ENCODE measurements at regions not wholly inside any gene's neighbourhood (a gene's known extent, or its start where the extent isn't known, plus 50 kb on each side); places are given as distances from the start of the nearest gene placed in this dataset.

- Histone ChIP-seq H3K36me3 (no peaks in the 10 kb centered on the region), H3K4me3 (no peak overlapping the region), H3K9me3 (peaks cover 0 to 10% (median 0%) of the 10 kb centered on the region in 11 donors), H3K27me3 (no peaks in the 10 kb centered on the region), H3K27ac (no peak overlapping the region), H3K4me1 (peaks cover 1 to 19% (median 10%) of the 10 kb centered on the region in 9 donors)
- 94% methylated on average over 14 of the region's 14 CpGs for WGBS, 2 donors
- ATAC-seq = no peak
- DNase-seq = no peak
- intact Hi-C loops (cut with DNase I) = no loop called here
- no peak for TF ChIP-seq CTCF (IDR thresholded peaks at IDR 0.05)
Measured at GRCh38 chr10:4257939-4258465, 473.0 kb upstream of the KLF6 start.

- intact Hi-C loops (cut with DNase I) = no loop called here
- 95 to 99% methylated on average over 2 of the region's 2 CpGs for WGBS, 2 donors
- TF ChIP-seq CTCF (IDR thresholded peaks at IDR 0.05) = no peak
- no peak overlapping the region for H3K27ac ChIP-seq
- H3K27me3 ChIP-seq = no peaks in the 10 kb centered on the region
- H3K4me1 ChIP-seq = peaks cover 0 to 19% (median 10%) of the 10 kb centered on the region in 9 donors
- peaks cover 0 to 10% (median 0%) of the 10 kb centered on the region in 11 donors for H3K9me3 ChIP-seq
- no peak for ATAC-seq
- no peak for DNase-seq
- no peak overlapping the region for H3K4me3 ChIP-seq
- H3K36me3 ChIP-seq = no peaks in the 10 kb centered on the region
Measured at GRCh38 chr10:4256971-4257370, 472.0 kb upstream of the KLF6 start.

- Histone ChIP-seq H3K27me3 (no peaks in the 10 kb centered on the region), H3K9me3 (peaks cover 0 to 10% (median 0%) of the 10 kb centered on the region in 11 donors), H3K4me1 (peaks cover 0 to 14% (median 6%) of the 10 kb centered on the region in 9 donors), H3K27ac (no peak overlapping the region), H3K36me3 (no peaks in the 10 kb centered on the region), H3K4me3 (no peak overlapping the region)
- WGBS, 2 donors = 84 to 90% methylated on average over 3 of the region's 3 CpGs
- intact Hi-C loops (cut with DNase I) = no loop called here
- ATAC-seq (no peak), DNase-seq (no peak)
- TF ChIP-seq CTCF (IDR thresholded peaks at IDR 0.05) = no peak
Measured at GRCh38 chr10:4255751-4256150, 470.7 kb upstream of the KLF6 start.

- Histone ChIP-seq H3K4me3 (no peak overlapping the region), H3K27me3 (no peaks in the 10 kb centered on the region), H3K36me3 (no peaks in the 10 kb centered on the region), H3K27ac (peak overlapping the region in 1 of 10 donors; percentile 69), H3K4me1 (peaks cover 0 to under 1% (median 0%) of the 10 kb centered on the region in 9 donors), H3K9me3 (peaks cover 0 to 10% (median 0%) of the 10 kb centered on the region in 11 donors)
- no peak for TF ChIP-seq CTCF (IDR thresholded peaks at IDR 0.05)
- peak in 2 of 8 donors; percentile 41 to 55 for ATAC-seq
- DNase-seq = no peak
- intact Hi-C loops (cut with DNase I) = no loop called here
- WGBS, 2 donors = 83 to 84% methylated on average over 11 of the region's 11 CpGs
Measured at GRCh38 chr10:4254101-4254994, 469.3 kb upstream of the KLF6 start.
